ENCODE measurements at regions not wholly inside any gene's neighbourhood (a gene's known extent, or its start where the extent isn't known, plus 50 kb on each side); places are given as distances from the start of the nearest gene placed in this dataset.
"Not testable (repeated sequence)": the region's sequence is repeated elsewhere in the genome, so short reads cannot be mapped to it uniquely, and the experiment has no call there.

GRCh38 chr9:82404881-82405280 lies 416.3 kb downstream of the SPATA31D1 start:
- no peak for DNase-seq

DNA sequence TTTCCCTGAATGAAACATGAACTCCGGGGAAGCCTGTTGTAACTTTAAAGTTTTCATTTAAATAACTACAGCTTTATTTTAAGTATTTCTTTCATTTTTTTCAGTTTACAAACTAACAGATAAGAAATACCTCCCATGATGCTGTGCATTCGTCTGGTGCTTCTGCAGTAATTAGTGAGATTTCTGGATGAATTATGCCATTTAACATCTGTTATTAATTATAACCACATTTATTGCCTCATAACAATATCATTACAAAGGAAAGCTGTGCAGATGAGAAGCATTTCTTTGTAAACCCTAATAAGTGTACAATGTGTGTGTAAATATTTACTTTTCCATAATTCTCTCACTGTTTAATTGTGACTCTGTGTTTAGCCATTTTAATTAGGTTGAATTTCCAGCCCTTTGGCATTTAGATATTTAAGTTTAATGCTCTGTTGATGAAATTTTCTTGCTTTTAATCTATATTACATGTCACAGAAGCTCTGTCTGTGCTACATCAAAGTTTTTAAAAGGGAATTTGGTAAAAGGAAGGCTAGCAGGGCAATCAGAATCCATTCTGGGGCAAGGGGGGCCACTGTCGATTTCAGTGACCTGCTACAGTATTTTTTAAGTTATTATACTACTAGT lies 418.0 kb downstream of the SPATA31D1 start:
- no peak for DNase-seq

- DNase-seq: no peak
Measured at GRCh38 chr9:82410306-82410705, 421.7 kb downstream of the SPATA31D1 start.

GRCh38 chr9:82410866-82411265 lies 422.3 kb downstream of the SPATA31D1 start:
- no peak for DNase-seq

GRCh38 chr9:82412586-82413305 lies 424.2 kb downstream of the SPATA31D1 start:
- DNase-seq: no peak

DNA sequence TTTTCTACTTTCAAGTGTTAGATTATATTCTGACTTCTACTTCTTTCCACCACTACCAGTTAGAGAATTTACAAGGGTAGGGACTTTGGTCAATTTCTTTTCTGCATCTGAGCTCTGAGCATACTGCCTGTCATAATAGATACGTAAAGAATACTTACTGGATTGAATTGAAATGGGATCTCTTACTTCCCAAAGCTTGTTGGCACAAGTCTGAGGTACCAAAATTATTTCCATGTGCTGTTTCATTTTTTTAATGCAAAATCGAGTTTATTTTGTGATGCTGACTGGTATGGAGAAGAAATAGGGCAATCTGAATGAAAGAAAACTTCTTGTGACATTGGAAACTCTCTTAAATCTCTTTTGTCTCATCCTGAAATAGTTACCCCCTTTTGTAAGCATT lies 428.9 kb downstream of the SPATA31D1 start:
- no peak for DNase-seq

DNA sequence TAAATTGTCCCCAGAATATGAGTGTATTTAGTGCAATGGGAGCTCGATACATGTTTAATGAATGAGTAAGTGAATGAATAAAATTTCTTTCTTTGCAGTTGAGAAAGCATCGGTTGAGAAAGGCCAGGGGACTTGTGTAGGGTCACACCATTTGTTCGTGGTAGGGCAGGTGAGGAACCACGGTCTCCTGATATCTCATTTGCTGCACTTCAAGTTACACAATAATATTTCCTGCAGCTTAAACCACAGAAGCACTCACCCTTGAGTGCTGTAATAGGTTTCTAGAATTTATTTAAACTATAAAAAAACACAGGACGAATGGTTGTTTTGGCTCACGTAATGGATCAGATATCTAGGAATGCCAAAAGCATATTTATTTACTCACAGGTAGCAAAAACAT lies 429.8 kb downstream of the SPATA31D1 start:
- DNase-seq: no peak

DNA sequence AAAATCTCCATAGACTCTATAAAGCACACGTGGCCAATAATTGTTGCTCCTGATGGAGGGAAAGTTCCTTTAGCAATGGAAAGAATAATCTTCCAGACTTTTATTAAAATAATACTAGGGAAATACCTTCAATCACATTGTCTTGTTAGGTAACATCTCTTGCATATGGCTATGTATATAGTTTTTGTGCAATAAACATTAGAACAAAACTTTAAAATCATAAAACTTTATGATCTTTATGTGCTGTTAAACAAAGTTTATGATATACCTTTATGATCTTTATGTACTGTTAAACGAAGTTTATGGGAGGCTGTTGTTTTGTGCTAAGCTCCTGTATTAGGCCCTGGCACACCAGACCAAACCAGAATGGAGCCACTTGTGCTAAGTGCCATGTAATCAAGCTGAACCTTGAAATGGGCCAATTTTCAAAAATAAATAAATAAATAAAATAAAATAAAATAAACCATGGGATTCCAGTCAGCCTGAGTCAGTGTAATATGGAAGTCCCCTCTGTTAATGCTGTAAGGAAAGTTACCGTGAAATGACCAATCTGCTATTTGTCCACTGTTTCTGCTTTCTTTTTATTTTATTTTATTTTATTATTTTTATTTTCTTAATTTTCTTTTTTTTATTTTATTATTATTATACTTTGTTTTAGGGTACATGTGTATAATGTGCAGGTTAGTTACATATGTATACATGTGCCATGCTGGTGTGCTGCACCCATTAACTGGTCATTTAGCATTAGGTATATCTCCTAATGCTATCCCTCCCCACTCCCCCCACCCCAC lies 431.3 kb downstream of the SPATA31D1 start:
- no peak for DNase-seq

- no peak for DNase-seq
Measured at GRCh38 chr9:82421498-82421897, 432.9 kb downstream of the SPATA31D1 start.

DNA sequence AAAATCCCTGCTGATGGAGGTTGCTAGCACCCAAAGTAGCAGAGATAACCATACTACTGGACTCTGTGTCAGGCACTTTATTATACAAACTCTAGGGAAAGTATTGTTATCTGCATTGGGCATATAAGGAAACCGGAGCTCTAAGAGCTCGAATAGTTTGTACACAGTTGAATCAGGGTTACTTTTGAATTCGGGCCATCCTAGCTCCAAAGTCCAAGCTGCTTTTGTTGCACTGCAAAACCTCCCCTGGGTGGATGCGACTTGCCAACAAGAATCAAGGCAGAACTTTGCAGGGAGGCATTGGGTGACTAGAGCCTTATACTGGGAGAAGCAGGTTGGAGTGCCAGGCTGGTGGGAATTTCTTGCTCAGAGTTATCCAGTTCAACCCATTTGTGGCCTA lies 435.1 kb downstream of the SPATA31D1 start:
- DNase-seq: no peak

- no peak for DNase-seq
Measured at GRCh38 chr9:82424599-82425120, 436.1 kb downstream of the SPATA31D1 start.

- DNase-seq: no peak
Measured at GRCh38 chr9:82431121-82431520, 442.5 kb downstream of the SPATA31D1 start.

GRCh38 chr9:82433290-82433931 lies 444.8 kb downstream of the SPATA31D1 start:
- not testable (repeated sequence) for DNase-seq

- no peak for DNase-seq
Measured at GRCh38 chr9:82436475-82436874, 447.9 kb downstream of the SPATA31D1 start.

DNA sequence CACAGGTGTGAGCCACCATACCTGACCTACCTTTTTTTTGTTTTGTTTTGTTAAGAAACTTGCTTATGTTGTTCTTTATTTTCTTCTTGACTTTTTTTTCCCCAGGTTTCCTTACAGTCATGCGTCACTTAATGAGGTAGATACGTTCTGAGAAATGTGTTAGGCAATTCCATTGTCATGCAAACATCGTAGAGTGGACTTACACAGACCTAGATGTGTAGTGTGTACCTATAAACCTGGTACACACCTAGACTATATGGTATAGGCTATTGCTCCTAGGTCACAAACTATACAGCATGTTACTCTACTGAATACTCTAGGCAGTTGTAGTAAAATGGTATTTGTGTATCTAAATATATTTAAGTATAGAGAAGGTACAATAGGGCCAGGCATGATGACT lies 448.6 kb downstream of the SPATA31D1 start:
- not testable (repeated sequence) for DNase-seq

DNA sequence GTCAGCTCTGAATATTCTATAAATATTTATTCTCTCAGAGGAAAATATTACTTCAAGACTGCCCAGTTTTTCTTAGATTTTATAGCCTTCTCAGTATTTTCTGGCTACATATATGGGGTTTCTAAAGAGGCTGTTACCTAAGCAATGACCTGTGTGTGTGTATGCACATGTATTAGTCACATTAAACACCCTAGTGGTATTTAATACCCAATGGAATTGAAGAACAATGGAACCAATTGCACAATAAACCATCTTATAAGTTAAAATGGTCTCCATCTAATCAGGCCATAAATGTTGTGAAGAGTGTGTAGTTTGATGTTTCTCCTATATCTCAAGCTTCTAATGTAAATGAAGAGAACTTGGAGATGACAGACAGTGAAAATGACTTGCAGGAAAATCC lies 450.0 kb downstream of the SPATA31D1 start:
- no peak for DNase-seq

DNA sequence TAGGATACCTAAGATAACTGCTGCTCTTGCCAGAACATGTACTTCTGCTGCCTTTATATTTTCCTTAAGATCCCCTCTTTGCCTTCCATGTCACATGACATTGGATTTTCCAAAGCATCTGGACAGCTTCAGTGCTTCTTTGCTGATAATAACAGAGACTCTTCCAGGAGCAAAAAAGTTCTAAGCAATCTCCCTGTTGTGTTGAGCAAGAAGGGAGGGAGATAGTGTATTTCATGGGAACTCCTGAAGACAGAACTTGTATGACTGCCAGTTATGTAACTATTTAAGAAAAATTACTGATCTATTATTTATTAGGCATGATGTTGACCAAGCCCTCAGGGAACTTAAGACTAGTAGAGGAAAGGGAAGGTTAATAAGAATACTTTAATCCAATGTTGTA lies 454.7 kb downstream of the SPATA31D1 start:
- DNase-seq: no peak

GRCh38 chr9:82445556-82445955 lies 457.0 kb downstream of the SPATA31D1 start:
- no peak for DNase-seq

GRCh38 chr9:82447343-82447742 lies 458.8 kb downstream of the SPATA31D1 start:
- DNase-seq: no peak

DNA sequence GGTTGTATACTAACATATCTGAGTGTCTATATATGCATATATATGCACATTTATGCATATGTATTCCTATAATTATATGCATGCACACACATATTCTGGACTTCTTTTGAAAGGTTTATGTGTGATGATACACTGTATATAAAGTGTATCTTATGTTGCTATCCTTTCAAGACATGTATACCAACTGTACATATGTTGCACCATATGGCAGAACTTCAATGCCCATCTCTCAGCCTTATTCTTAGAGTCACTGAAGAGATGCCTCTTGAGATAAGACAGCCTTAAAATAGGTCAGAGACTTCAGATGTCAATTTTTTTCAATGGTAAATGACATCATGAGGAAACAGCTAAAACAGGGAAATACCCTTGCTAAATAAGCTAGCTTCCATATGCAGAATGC lies 461.4 kb downstream of the SPATA31D1 start:
- DNase-seq: no peak

- DNase-seq: no peak
Measured at GRCh38 chr9:82454509-82455190, 466.1 kb downstream of the SPATA31D1 start.

DNA sequence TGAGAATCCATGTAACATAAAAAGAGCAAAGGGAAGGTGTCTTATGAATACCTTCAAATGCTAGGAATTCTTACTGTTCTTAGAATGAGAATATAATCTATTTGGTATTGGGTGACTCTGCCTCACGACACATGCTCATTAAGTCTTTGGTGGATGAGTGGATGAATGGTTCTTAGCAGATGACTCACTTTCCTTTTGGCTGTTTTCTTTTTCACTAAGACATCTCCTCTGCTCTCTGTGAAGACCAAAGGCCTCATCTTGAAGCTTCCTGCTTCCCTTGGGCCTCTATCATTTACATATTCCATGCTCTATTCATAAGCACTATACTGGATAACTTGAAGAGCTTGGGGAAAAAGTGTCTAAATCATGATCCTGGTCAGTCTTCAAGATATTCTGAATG lies 468.1 kb downstream of the SPATA31D1 start:
- DNase-seq: no peak

DNA sequence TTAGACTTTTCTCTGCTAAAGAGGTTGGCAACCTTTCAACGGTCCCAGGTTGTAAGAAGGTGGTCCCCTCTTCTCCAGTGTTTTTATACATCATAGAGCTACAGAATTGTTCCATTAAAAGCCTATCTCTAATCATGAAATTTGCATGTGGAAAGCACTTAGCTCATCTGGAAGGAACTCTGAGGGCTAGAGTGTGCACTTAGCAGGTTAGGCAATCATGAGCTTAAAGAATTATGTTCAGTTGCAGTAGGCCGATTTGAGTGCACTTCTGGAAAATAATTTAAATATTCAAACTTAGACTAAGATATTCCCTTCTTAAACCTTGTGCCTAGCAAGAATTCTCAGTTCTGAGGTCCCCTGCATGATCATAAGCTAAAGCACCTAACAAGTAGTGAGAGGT lies 468.7 kb downstream of the SPATA31D1 start:
- DNase-seq: no peak
